Uterus (tissue), 2 donors: ENCODE measurements at regions not wholly inside any gene's neighbourhood (a gene's known extent, or its start where the extent isn't known, plus 50 kb on each side); places are given as distances from the start of the nearest gene placed in this dataset.

Experiments used
- CTCF ChIP-seq, 4 experiments: fragments of 200-600 bp in 2 of 4; fragments of 450-650 bp in 2 of 4; sonication (generic) in 2 of 4; IDR thresholded peaks; one replicate each; pipeline ENCODE4 v1.5.1; 2016 to 2019; ENCODE audit warnings: antibody characterized with exemption in 4 of 4, mild to moderate bottlenecking in 2 of 4, moderate library complexity in 1 of 4
- POLR2A ChIP-seq, 2 donors: fragments of 450-650 bp; IDR thresholded peaks; one replicate each; pipeline ENCODE4 v1.6.1; 2016; ENCODE audit warnings: antibody characterized with exemption in 2 of 2, mild to moderate bottlenecking in 1 of 2, moderate library complexity in 1 of 2

GRCh38 chr2:21257621-21258020 is 133.9 kb downstream of the TDRD15 start:
- no peak for TF ChIP-seq CTCF (IDR thresholded peaks at IDR 0.05)
- TF ChIP-seq POLR2A (IDR thresholded peaks at IDR 0.05): no peak
